ENCODE measurements at regions not wholly inside any gene's neighbourhood (a gene's known extent, or its start where the extent isn't known, plus 50 kb on each side); places are given as distances from the start of the nearest gene placed in this dataset.

GRCh38 chr6:226516-227073, 65.7 kb upstream of the DUSP22 start:
- H3K4me3 ChIP-seq (ENCODE audit: low read length): no peak overlapping the region
- no peaks in the 10 kb centered on the region for H3F3A ChIP-seq (ENCODE audit: insufficient read depth, low read length, poor library complexity, severe bottlenecking)
- no peaks in the 10 kb centered on the region for H3K9me3 ChIP-seq (ENCODE audit: low read length)
- H3K9ac ChIP-seq (ENCODE audit: low read length): no peak overlapping the region
- no peaks in the 10 kb centered on the region for H4K20me1 ChIP-seq (ENCODE audit: insufficient read depth)
- H3K36me3 ChIP-seq (ENCODE audit: insufficient read depth, low read length): no peaks in the 10 kb centered on the region
- no peak overlapping the region for H3K27ac ChIP-seq (ENCODE audit: low read length)
- H3K9me2 ChIP-seq (ENCODE audit: insufficient read depth, low read length): no peaks in the 10 kb centered on the region
- no peaks in the 10 kb centered on the region for H3K79me2 ChIP-seq (replicated peaks; ENCODE audit: insufficient read depth, low read length)
- no peak for TF ChIP-seq REST (IDR thresholded peaks at IDR 0.05; ENCODE audit: borderline replicate concordance)
- TF ChIP-seq SMC3 (conservative IDR thresholded peaks at IDR 0.05; ENCODE audit: poor library complexity): no peak
- no peak for TF ChIP-seq RAD21 (conservative IDR thresholded peaks at IDR 0.05)
- TF ChIP-seq TAF1 (IDR thresholded peaks at IDR 0.05; ENCODE audit: low read depth): no peak
- no peak for TF ChIP-seq EZH2 (IDR thresholded peaks at IDR 0.05; ENCODE audit: borderline replicate concordance, insufficient read depth, low read length, poor library complexity, severe bottlenecking)
- no peak for TF ChIP-seq POLR2AphosphoS5 (IDR thresholded peaks at IDR 0.05)
- TF ChIP-seq EP300 (conservative IDR thresholded peaks at IDR 0.05; ENCODE audit: poor library complexity, severe bottlenecking): no peak
- no peak for TF ChIP-seq CTCF (IDR thresholded peaks at IDR 0.05; ENCODE audit: poor library complexity, severe bottlenecking)
- no peak for TF ChIP-seq MXI1 (conservative IDR thresholded peaks at IDR 0.05; ENCODE audit: poor library complexity, severe bottlenecking)
- H3K4me2 ChIP-seq (ENCODE audit: low read length): no peak overlapping the region
- no peaks in the 10 kb centered on the region for H3K27me3 ChIP-seq (ENCODE audit: insufficient read depth, low read depth, low read length)
- no peak overlapping the region for H2AFZ ChIP-seq (ENCODE audit: low read depth, low read length)

- H3K4me3 ChIP-seq (ENCODE audit: low read length): no peak overlapping the region
- no peak overlapping the region for H2AFZ ChIP-seq (ENCODE audit: low read depth, low read length)
- no peaks in the 10 kb centered on the region for H3K9me2 ChIP-seq (ENCODE audit: insufficient read depth, low read length)
- no peaks in the 10 kb centered on the region for H3K27me3 ChIP-seq (ENCODE audit: insufficient read depth, low read depth, low read length)
- H3F3A ChIP-seq (ENCODE audit: insufficient read depth, low read length, poor library complexity, severe bottlenecking): no peaks in the 10 kb centered on the region
- H3K79me2 ChIP-seq (replicated peaks; ENCODE audit: insufficient read depth, low read length): no peaks in the 10 kb centered on the region
- no peaks in the 10 kb centered on the region for H3K9me3 ChIP-seq (ENCODE audit: low read length)
- H3K4me2 ChIP-seq (ENCODE audit: low read length): no peak overlapping the region
- no peak overlapping the region for H3K9ac ChIP-seq (ENCODE audit: low read length)
- H4K20me1 ChIP-seq (ENCODE audit: insufficient read depth): no peaks in the 10 kb centered on the region
- TF ChIP-seq RAD21 (conservative IDR thresholded peaks at IDR 0.05): no peak
- TF ChIP-seq EZH2 (IDR thresholded peaks at IDR 0.05; ENCODE audit: borderline replicate concordance, insufficient read depth, low read length, poor library complexity, severe bottlenecking): no peak
- no peak for TF ChIP-seq SMC3 (conservative IDR thresholded peaks at IDR 0.05; ENCODE audit: poor library complexity)
- no peak for TF ChIP-seq REST (IDR thresholded peaks at IDR 0.05; ENCODE audit: borderline replicate concordance)
- no peak for TF ChIP-seq EP300 (conservative IDR thresholded peaks at IDR 0.05; ENCODE audit: poor library complexity, severe bottlenecking)
- TF ChIP-seq CTCF (IDR thresholded peaks at IDR 0.05; ENCODE audit: poor library complexity, severe bottlenecking): no peak
- no peak for TF ChIP-seq TAF1 (IDR thresholded peaks at IDR 0.05; ENCODE audit: low read depth)
- TF ChIP-seq POLR2AphosphoS5 (IDR thresholded peaks at IDR 0.05): no peak
- TF ChIP-seq MXI1 (conservative IDR thresholded peaks at IDR 0.05; ENCODE audit: poor library complexity, severe bottlenecking): no peak
- no peak overlapping the region for H3K27ac ChIP-seq (ENCODE audit: low read length)
- H3K36me3 ChIP-seq (ENCODE audit: insufficient read depth, low read length): no peaks in the 10 kb centered on the region
Observed at GRCh38 chr6:227074-227782, 65.1 kb upstream of the DUSP22 start.

All from neural cell (in vitro differentiated cells).